HepG2 (cell line): ENCODE measurements at regions not wholly inside any gene's neighbourhood (a gene's known extent, or its start where the extent isn't known, plus 50 kb on each side); places are given as distances from the start of the nearest gene placed in this dataset.

Experiments used
- ATAC-seq: fragments of 200-7000 bp; cut with Tn5 transposase; 3 replicates; pipeline ENCODE4 v1.9.1; 2020; ENCODE audit warnings: mild to moderate bottlenecking, moderate library complexity
- BruUV-seq: library from RNA; stranded (reverse); fragments of 400-500 nt; replicated peaks from 2 replicates; lab custom pipeline; 2021; lab: Mats Ljungman, UMichigan
- CTCF ChIA-PET: fragments of 300-600 bp; formaldehyde crosslinking; extraction: SDS; loops from one replicate; lab custom pipeline; 2021; ENCODE audit warnings: low total read pairs, inconsistent platforms, low intra/inter-chr PET ratio; lab: Yijun Ruan, JAX
- POLR2A ChIA-PET: fragments of 350-600 bp; sonication (Branson Sonifier 250); formaldehyde crosslinking; loops from one replicate; lab custom pipeline; 2020; ENCODE audit warnings: antibody characterized with exemption, inconsistent platforms; lab: Yijun Ruan, JAX
- DNase-seq: peaks from one replicate; pipeline ENCODE4 v3.0.0-alpha.2; 2015; ENCODE audit warnings: low spot score
- FAIRE-seq: peaks from 3 replicates; lab custom pipeline; 2011; peaks lifted over from hg19 to GRCh38; lab: Jason Lieb, UNC
- H2AFZ ChIP-seq: one replicate; pipeline ENCODE4 v1.6.1; 2011; ENCODE audit warnings: low read length, inconsistent platforms
- H3K27ac ChIP-seq: fragments of 300-600 bp; 3 replicates; pipeline ENCODE4 v1.8.0; 2011; ENCODE audit warnings: mixed run types, mild to moderate bottlenecking, mixed read lengths, low read length, inconsistent platforms; ENCODE audit not compliant: insufficient read depth; ENCODE audit errors: extremely low read length
- H3K27me3 ChIP-seq, 2 experiments: fragments of 200-600 bp in 1 of 2; 2 replicates in 1 of 2; 3 replicates in 1 of 2; pipeline versions ENCODE4 v1.6.0 to v1.8.0; 2011; ENCODE audit warnings: low read length in 2 of 2, mild to moderate bottlenecking in 2 of 2, moderate library complexity in 2 of 2, inconsistent platforms in 1 of 2; ENCODE audit not compliant: insufficient read depth in 2 of 2, control insufficient read depth in 1 of 2
- H3K36me3 ChIP-seq, 2 experiments: fragments of 200-600 bp in 1 of 2; replicated peaks in 1 of 2; 2 replicates in 1 of 2; 3 replicates in 1 of 2; pipeline versions ENCODE4 v1.5.1 to v1.8.0; 2011; ENCODE audit warnings: low read length in 2 of 2, inconsistent platforms in 1 of 2; ENCODE audit not compliant: insufficient read depth in 2 of 2, control insufficient read depth in 1 of 2
- H3K4me1 ChIP-seq: 2 replicates; pipeline ENCODE4 v1.5.1; 2012; ENCODE audit warnings: low read length, inconsistent platforms; ENCODE audit not compliant: insufficient read depth
- H3K4me2 ChIP-seq: 2 replicates; pipeline ENCODE4 v1.6.0; 2011; ENCODE audit warnings: low read depth, low read length, inconsistent platforms
- H3K4me3 ChIP-seq, 3 experiments: fragments of 200-600 bp in 1 of 3; sonication (generic), shearing (Covaris generic) in 1 of 3; replicated peaks in 1 of 3; 2 replicates each; pipeline ENCODE4 v1.5.1; 2011 to 2016; ENCODE audit warnings: low read length in 3 of 3, inconsistent platforms in 2 of 3, low read depth in 2 of 3, mild to moderate bottlenecking in 2 of 3, control low read depth in 1 of 3, mixed read lengths in 1 of 3; ENCODE audit not compliant: insufficient read depth in 1 of 3
- H3K79me2 ChIP-seq: one replicate; pipeline ENCODE4 v1.6.1; 2011; ENCODE audit warnings: low read length, inconsistent platforms; ENCODE audit not compliant: insufficient read depth
- H3K9ac ChIP-seq: 2 replicates; pipeline ENCODE4 v1.6.0; 2011; ENCODE audit warnings: mild to moderate bottlenecking, low read depth, low read length, inconsistent platforms; ENCODE audit not compliant: insufficient read depth
- H3K9me3 ChIP-seq: 2 replicates; pipeline ENCODE4 v1.5.1; 2012; ENCODE audit warnings: mild to moderate bottlenecking, low read length
- H4K20me1 ChIP-seq: 2 replicates; pipeline ENCODE4 v1.6.0; 2011; ENCODE audit warnings: inconsistent platforms, mild to moderate bottlenecking, low read length, moderate library complexity; ENCODE audit not compliant: insufficient read depth
- AHDC1 ChIP-seq: sonication (generic); formaldehyde crosslinking; IDR thresholded peaks from 2 replicates; pipeline ENCODE4 v1.5.1; 2020; ENCODE audit warnings: mild to moderate bottlenecking, missing genetic modification reagents, borderline replicate concordance
- DDIT3 ChIP-seq: sonication (generic); formaldehyde crosslinking; IDR thresholded peaks from 2 replicates; pipeline ENCODE4 v1.4.0; 2020; ENCODE audit warnings: mild to moderate bottlenecking, missing genetic modification reagents
- FOXK2 ChIP-seq: fragments of 450-650 bp; IDR thresholded peaks from 2 replicates; pipeline ENCODE4 v1.6.1; 2016
- MEIS1 ChIP-seq: sonication (generic); formaldehyde crosslinking; IDR thresholded peaks from 2 replicates; pipeline ENCODE4 v1.9.0; 2021; ENCODE audit warnings: mild to moderate bottlenecking, missing genetic modification reagents, moderate library complexity, borderline replicate concordance
- MTF1 ChIP-seq: sonication (generic); formaldehyde crosslinking; IDR thresholded peaks from 2 replicates; pipeline ENCODE4 v1.5.0; 2020; ENCODE audit warnings: missing genetic modification reagents
- NFE2 ChIP-seq: sonication (generic); formaldehyde crosslinking; IDR thresholded peaks from 2 replicates; pipeline ENCODE4 v1.4.0; 2020; ENCODE audit warnings: missing genetic modification reagents
- NR2F2 ChIP-seq: IDR thresholded peaks from 2 replicates; pipeline ENCODE4 v1.6.1; 2012; ENCODE audit warnings: low read depth, inconsistent platforms, borderline replicate concordance
- REXO4 ChIP-seq: sonication (generic); formaldehyde crosslinking; IDR thresholded peaks from 2 replicates; pipeline ENCODE4 v1.8.0; 2022; ENCODE audit warnings: missing genetic modification reagents, mild to moderate bottlenecking, borderline replicate concordance
- RFX3 ChIP-seq: IDR thresholded peaks from 2 replicates; pipeline ENCODE4 v1.6.1; 2016; ENCODE audit warnings: missing biosample characterization, missing genetic modification reagents
- SMAD9 ChIP-seq: sonication (generic); formaldehyde crosslinking; IDR thresholded peaks from 2 replicates; pipeline ENCODE4 v1.5.1; 2020; ENCODE audit warnings: mild to moderate bottlenecking, missing genetic modification reagents
- TOPORS ChIP-seq: sonication (generic); formaldehyde crosslinking; IDR thresholded peaks from 2 replicates; pipeline ENCODE4 v1.8.0; 2023; ENCODE audit warnings: mild to moderate bottlenecking, missing genetic modification reagents
- ZBTB44 ChIP-seq: sonication (generic); formaldehyde crosslinking; IDR thresholded peaks from 2 replicates; pipeline ENCODE4 v1.4.0; 2020; ENCODE audit warnings: missing genetic modification reagents
- ZNF570 ChIP-seq: sonication (generic); formaldehyde crosslinking; IDR thresholded peaks from 2 replicates; pipeline ENCODE4 v1.4.0; 2020; ENCODE audit warnings: mild to moderate bottlenecking, missing genetic modification reagents, borderline replicate concordance
- ZNF615 ChIP-seq: sonication (generic); formaldehyde crosslinking; IDR thresholded peaks from 2 replicates; pipeline ENCODE4 v1.5.0; 2020; ENCODE audit warnings: mild to moderate bottlenecking, missing genetic modification reagents, borderline replicate concordance
- ZNF839 ChIP-seq: sonication (generic); formaldehyde crosslinking; IDR thresholded peaks from 2 replicates; pipeline ENCODE4 v1.4.0; 2020; ENCODE audit warnings: missing genetic modification reagents, mild to moderate bottlenecking, borderline replicate concordance
- ZSCAN20 ChIP-seq: sonication (generic); formaldehyde crosslinking; IDR thresholded peaks from 2 replicates; pipeline ENCODE4 v1.4.0; 2020; ENCODE audit warnings: missing genetic modification reagents, mild to moderate bottlenecking, borderline replicate concordance
- WGBS: methylation state at CpG from one replicate; pipeline ENCODE4 v1.1.6; 2017; ENCODE audit warnings: low lambda C conversion rate; 5-methylcytosine and 5-hydroxymethylcytosine counted together
- in situ Hi-C: cut with HindIII; loops from 2 replicates; pipeline ENCODE4 v1.10.0; 2017; ENCODE audit warnings: low pct_unique_long_range_greater_than_20kb; ENCODE audit not compliant: extremely low pct_ligation_motif_present
- intact Hi-C: fragments of 100-400 bp; cut with micrococcal nuclease; formaldehyde crosslinking; loops from one replicate; pipeline ENCODE4 v1.10.0; 2022; ENCODE audit not compliant: unreplicated experiment

GRCh38 chr4:28536124-28536523 is 1675.5 kb downstream of the STIM2 start (continued):
- TF ChIP-seq ZBTB44 (CRISPR knock-in tag): no peak

GRCh38 chr4:28545986-28546385 is 1685.3 kb downstream of the STIM2 start:
- H3K4me3 ChIP-seq: no peak overlapping the region
- in situ Hi-C loops (no loop called here), intact Hi-C loops (no loop called here)
- ChIA-PET POLR2A (no interaction called here), CTCF (no interaction called here)
- no peaks in the 10 kb centered on the region for H3K79me2 ChIP-seq
- H3K4me1 ChIP-seq: no peaks in the 10 kb centered on the region
- ATAC-seq (no peak), DNase-seq (no peak), FAIRE-seq (no peak)
- no TSS peak for BruUV-seq
- no peaks in the 10 kb centered on the region for H3K36me3 ChIP-seq
- peaks cover 66% of the 10 kb centered on the region for H3K9me3 ChIP-seq
- H3K4me2 ChIP-seq: no peak overlapping the region
- H3K27me3 ChIP-seq: no peaks in the 10 kb centered on the region
- 0% methylated on average over 1 of the region's 1 CpG for WGBS
- H3K27ac ChIP-seq: no peak overlapping the region
- H3K9ac ChIP-seq: no peak overlapping the region
- no peaks in the 10 kb centered on the region for H4K20me1 ChIP-seq
- TF ChIP-seq SMAD9 (no peak), REXO4 (no peak), TOPORS (CRISPR knock-in tag) (no peak), NFE2 (CRISPR knock-in tag) (no peak), MTF1 (no peak), ZNF615 (CRISPR knock-in tag) (no peak), DDIT3 (CRISPR knock-in tag) (no peak), MEIS1 (CRISPR knock-in tag) (no peak), AHDC1 (CRISPR knock-in tag) (no peak), NR2F2 (no peak), ZNF839 (CRISPR knock-in tag) (no peak), ZSCAN20 (CRISPR knock-in tag) (no peak), ZNF570 (CRISPR knock-in tag) (no peak), RFX3 (CRISPR knock-in tag) (no peak), FOXK2 (no peak)
- TF ChIP-seq, all 625 proteins: peak for 0
- H2AFZ ChIP-seq: no peak overlapping the region
